Stimulated activated CD4-positive, alpha-beta T cell treated with anti-CD3 and anti-CD28 coated beads, Interleukin-4, amount 100 ng/mL, for 24 hours (primary cell): ENCODE measurements at regions not wholly inside any gene's neighbourhood (a gene's known extent, or its start where the extent isn't known, plus 50 kb on each side); places are given as distances from the start of the nearest gene placed in this dataset.
"Not testable (repeated sequence)": the region's sequence is repeated elsewhere in the genome, so short reads cannot be mapped to it uniquely, and the experiment has no call there.

Experiments used
- DNase-seq: peaks from one replicate; pipeline ENCODE4 v3.0.0-alpha.2; 2020

GRCh38 chr22:26811647-26811992 lies 154.2 kb downstream of the MIAT start:
- no peak for DNase-seq

GRCh38 chr22:26812731-26813130 lies 155.3 kb downstream of the MIAT start:
- no peak for DNase-seq

- no peak for DNase-seq
Measured at GRCh38 chr22:26816726-26817125, 159.3 kb downstream of the MIAT start.

- DNase-seq, result no peak
Measured at GRCh38 chr22:26817926-26818325, 160.5 kb downstream of the MIAT start.

- no peak for DNase-seq
Measured at GRCh38 chr22:26821854-26822253, 164.5 kb downstream of the MIAT start.

GRCh38 chr22:26822313-26822712 lies 164.9 kb downstream of the MIAT start:
- DNase-seq, result no peak

- DNase-seq, result no peak
Measured at GRCh38 chr22:26823966-26824365, 166.6 kb downstream of the MIAT start.

GRCh38 chr22:26825960-26826935 lies 168.9 kb downstream of the MIAT start:
- no peak for DNase-seq

- DNase-seq, result no peak
Measured at GRCh38 chr22:26827611-26828010, 170.2 kb downstream of the MIAT start.

- DNase-seq, result no peak
Measured at GRCh38 chr22:26828311-26828710, 170.9 kb downstream of the MIAT start.

- no peak for DNase-seq
Measured at GRCh38 chr22:26830837-26831236, 173.4 kb downstream of the MIAT start.

- no peak for DNase-seq
Measured at GRCh38 chr22:26835023-26835422, 177.6 kb downstream of the MIAT start.

GRCh38 chr22:26835929-26836528 lies 178.6 kb downstream of the MIAT start:
- peak; percentile 43 for DNase-seq

- no peak for DNase-seq
Measured at GRCh38 chr22:26837784-26838470, 180.5 kb downstream of the MIAT start.

GRCh38 chr22:26838471-26838825 lies 181.1 kb downstream of the MIAT start:
- no peak for DNase-seq

GRCh38 chr22:26839216-26839615 lies 181.8 kb downstream of the MIAT start:
- DNase-seq, result no peak

GRCh38 chr22:26840770-26841169 lies 183.4 kb downstream of the MIAT start:
- not testable (repeated sequence) for DNase-seq

GRCh38 chr22:26842103-26842502 lies 184.7 kb downstream of the MIAT start:
- DNase-seq, result no peak

GRCh38 chr22:26845021-26845743 lies 187.8 kb downstream of the MIAT start:
- DNase-seq, result no peak

GRCh38 chr22:26846076-26846475 lies 188.7 kb downstream of the MIAT start:
- no peak for DNase-seq

- DNase-seq, result no peak
Measured at GRCh38 chr22:26846645-26847044, 189.3 kb downstream of the MIAT start.

GRCh38 chr22:26847046-26847445 lies 189.7 kb downstream of the MIAT start:
- DNase-seq, result no peak

GRCh38 chr22:26847816-26848215 lies 190.4 kb downstream of the MIAT start:
- no peak for DNase-seq
